NCI-H2171 (cell line): ENCODE measurements at regions not wholly inside any gene's neighbourhood (a gene's known extent, or its start where the extent isn't known, plus 50 kb on each side); places are given as distances from the start of the nearest gene placed in this dataset.
A peak's percentile ranks its signal among the peaks of the same experiment; 100 is the strongest.
"Not testable (repeated sequence)": the region's sequence is repeated elsewhere in the genome, so short reads cannot be mapped to it uniquely, and the experiment has no call there.

Experiments used
- DNase-seq: peaks from one replicate; lab custom pipeline; 2025; lab: John Stamatoyannopoulos, UW

DNA sequence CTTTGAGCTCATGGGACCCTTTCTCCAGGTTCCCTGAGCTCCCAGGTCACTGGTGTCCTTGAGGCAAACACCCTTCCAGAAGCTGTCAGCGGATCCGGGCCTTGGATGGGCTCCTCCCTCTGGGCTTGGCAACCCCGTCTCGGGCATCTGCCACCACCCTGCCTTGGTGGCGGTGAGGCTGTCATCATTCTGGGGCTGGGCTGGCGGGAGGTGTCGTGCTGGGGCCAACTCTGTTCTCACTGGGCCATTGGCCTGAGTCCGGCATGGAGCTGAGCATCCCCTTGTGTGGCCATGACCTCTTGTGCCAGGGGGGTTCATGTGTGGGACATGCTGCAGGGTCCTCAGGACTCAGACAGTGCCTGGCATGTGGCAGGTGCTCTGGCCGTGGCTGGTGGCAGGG, 197.6 kb downstream of the LAT start:
- no peak for DNase-seq

DNA sequence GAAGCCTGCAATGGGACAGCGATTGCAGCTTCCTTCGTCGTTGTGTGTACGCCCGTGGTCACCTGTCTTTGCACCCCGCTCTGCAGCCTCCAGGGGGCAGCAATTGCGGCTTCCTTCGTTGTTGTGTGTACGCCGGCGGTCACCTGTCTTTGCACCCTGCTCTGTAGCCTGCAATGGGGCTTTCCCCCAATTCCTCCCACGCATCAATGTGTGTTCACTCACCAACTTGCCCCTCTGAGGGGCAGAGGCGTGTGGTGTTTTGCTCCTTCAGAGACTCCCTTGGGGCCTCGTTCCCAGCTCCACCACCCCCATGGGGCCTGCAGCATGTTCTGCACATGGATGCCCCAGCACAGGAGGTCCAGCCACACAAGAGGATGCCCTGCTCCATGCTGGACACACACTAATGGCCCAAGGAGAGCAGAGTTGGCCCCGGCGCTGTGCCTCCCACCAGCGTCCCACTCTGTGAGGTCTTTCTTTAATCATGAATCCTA, 197.1 kb downstream of the LAT start:
- not testable (repeated sequence) for DNase-seq

DNA sequence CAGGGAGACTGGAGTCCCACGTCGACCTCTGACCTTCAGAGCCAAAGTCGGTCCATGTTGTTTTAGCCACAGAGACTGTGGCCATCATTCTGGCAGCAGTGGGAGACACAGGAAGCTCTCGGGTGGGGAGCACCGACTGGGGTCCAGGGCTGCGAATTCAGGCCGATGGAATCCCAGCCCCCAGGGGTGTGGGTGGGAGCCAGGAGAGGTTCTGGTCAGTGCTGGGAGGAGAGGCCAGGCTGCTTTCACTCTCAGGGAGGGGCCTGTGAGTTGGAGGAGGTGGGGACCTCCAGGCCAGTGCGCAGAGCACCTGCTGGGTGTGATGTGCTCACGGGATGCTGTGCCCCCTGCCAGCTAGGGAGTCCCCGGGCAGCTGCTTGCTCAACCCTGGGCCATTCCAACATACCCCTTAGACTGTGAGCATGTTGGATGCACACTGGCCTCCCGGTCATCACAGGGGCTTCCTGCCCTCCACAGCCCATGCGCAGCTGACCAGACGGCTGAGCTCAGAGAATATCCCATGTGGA, 196.5 kb downstream of the LAT start:
- DNase-seq, result not testable (repeated sequence)

DNA sequence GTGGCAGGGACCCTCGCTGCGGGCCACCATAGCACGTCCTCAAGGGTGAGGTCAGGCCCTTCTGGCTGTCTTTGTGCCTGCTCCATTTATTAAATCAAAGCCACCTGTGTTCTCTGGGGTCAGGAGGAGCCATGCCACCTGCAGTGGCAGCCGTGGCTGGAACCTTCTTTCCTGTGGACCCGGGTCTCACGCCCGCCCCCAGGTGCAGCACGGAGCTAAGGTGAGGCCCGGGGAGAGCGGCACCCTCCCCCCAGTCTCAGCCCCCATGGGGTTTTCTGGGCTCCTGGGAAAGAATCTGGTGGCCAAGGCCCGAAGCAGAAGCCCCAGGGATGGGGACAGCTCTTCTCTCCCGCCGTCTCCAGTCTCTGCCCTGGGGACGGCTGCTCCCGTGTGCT, 195.4 kb downstream of the LAT start:
- DNase-seq, result not testable (repeated sequence)

DNA sequence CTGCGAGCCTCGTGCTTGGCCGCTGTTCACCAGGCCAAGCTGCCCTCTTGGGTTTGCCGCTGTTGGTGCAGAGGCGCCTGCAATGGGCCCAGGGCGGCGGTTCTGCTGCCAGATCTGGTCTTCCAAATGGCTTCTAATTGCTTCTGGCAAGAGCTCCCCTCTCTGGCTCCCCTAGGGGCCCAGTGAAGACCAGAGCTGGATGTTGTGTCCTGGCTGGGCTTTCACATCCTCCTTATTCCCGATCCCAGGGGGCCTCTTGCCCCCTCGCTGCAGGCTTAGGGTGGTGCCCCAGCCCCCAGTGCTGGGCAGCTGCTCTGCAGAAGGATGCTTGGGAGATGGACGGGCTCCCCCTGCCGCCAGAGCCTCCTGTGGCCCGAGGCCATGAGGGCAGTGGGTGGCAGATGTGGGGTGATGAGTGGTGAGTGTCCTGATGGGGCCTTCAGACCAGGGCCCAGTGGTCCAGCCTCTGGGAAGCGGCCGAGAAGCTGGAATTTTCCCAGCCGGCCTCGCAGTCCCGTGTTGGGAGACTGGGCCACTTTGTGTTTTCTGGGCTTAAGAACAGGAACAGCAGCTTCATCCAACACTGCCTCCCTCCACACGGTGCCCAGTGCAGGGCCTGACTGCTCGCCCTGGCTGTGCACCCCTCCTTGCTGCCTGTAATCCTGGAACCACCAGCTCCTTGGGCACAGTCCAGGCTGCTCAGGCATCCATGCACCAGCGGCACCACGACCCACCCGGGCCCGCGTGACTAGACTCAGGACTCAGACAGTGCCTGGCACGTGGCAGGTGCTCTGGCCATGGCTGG, 194.8 kb downstream of the LAT start:
- DNase-seq, result not testable (repeated sequence)

DNA sequence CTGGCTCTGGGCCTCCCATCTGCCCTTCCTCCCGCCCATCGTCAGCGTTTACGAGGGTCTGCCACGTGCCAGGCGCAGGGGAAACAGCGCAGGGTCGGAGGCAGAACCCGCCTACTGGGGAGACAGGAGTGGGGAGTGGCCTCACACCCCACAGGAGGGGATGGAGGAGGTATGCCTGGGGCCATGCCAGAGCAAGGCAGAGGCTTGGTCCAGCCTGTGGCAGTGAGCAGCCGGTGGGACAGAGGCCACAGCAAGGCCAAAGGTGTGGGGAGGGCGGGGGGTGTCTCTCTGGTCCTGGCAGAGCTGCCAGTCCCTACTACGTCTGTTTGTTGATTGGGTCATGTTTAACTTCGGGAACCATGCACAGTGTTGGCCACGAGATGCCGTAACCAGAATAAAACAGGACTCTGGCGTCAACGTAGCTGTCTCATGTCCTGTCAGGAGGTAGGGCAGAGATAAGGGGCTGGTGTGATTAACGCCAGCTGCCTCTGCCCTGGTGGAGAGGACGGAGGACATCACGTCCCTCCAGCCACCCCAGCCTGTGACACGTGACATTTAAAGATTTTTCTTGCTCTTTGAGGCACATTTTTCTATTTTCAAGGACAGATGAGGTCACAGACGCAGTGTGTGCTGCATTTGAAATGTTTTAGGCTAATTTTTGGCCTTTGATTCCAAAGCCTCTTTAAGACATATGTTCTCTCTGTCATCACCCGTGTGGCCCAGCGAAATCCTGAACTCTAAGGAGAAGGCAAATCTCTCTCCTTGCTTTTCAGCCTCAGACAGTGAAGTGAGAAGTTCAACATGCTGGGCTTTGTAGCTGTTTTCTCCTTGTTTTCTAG, 193.3 kb downstream of the LAT start:
- not testable (repeated sequence) for DNase-seq

DNA sequence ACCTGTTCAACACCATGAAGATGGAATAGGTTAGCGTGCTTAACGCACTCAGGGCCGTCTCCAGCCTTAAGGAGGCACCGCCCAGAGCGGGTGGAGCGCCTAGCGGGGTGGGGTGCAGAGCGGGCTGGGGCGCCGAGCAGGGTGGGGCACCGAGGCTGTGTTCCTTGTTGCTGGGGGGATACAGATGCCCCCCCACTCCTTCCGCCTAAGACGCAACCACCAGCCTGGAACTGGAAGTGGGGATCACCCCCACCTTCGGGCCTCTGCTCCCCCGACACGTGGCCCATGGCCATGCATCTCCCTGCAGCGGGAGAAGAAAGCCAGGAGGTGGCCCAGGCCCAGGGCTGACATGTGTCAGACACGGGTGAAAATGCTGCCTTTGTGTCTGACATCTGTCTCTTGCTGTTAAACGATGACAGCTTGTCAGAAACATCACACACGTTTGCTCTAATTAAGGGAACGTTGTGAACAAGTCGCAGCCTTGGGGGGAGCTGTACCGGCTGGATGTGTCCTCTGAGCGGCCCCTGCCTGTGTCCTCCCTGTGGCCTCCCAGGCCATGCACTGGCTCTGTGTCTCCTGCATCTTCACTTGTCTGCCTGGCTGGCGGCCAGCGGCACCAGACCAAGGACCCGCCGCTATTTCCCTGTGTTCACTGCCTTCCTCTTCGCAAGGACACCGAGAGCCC, 192.5 kb downstream of the LAT start:
- DNase-seq, result peak; percentile 53

DNA sequence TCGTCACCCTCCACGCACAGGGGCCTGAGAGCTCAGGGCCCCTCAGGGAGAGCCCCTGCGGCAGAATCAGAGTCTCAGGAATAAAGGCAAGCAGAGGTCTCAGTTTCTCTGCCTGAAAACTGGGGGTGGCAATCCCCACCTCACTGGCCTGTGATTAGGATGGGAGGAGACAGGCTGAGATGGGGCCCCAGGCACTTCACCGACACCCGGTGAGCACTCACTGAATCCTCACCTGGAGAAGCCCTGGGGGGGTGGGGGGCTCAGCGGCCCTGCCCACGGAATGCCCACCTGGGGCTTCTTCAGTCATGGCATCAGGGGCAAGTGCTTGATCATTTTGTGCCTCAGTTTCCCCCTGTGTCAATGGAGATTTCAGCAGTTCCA, 192.0 kb downstream of the LAT start:
- DNase-seq, result not testable (repeated sequence)

DNA sequence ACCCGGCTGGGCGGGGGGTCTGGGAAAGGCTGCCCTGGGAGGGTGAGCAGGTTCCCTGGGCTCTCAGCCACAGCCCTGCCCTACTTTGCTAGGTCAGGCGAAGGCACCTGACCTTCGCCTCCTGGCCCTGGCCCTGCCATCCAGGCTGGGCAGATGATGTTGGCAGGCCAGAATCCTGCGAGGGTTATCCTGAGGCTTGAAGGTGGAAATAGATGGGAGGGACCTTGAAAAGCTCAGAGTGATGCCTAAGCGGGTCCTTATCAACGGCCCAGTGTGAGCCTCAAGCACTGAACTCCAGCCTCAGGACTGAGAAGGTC, 191.3 kb downstream of the LAT start:
- not testable (repeated sequence) for DNase-seq

DNA sequence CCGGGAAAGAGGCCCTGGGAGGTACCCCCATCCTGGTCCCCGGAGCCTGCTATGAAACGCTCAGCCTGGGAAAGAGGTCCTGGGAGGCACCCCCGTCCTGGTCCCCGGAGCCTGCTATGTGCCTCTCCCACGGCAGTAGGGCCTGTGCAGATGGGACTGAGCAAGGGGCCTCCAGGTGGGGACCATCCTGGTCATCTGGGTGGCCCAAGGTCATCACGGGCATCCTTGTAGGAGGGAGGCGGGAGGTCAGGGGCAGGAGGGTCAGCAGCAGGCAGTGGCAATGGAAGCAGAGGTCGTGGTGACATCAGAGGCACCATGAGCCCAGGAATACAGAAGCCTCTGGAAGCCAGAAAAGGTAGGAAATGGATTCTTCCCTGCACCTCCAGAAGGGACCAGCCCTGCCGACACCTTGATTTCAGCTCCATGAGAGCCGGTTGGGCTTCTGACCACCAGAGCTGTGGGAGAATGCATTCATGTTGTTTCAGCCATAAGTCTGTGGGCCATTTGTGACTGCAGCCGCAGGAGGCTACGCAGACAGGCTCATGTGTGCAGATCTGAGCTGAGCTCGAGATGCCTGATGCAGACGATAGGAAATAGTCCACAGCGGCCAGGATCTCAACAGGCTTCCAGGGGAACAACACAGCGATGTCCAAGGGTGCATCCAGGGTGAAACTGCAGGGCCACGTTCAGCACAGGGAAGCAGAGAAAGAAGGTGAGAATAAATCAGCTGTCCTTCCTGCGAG, 190.7 kb downstream of the LAT start:
- DNase-seq, result not testable (repeated sequence)

DNA sequence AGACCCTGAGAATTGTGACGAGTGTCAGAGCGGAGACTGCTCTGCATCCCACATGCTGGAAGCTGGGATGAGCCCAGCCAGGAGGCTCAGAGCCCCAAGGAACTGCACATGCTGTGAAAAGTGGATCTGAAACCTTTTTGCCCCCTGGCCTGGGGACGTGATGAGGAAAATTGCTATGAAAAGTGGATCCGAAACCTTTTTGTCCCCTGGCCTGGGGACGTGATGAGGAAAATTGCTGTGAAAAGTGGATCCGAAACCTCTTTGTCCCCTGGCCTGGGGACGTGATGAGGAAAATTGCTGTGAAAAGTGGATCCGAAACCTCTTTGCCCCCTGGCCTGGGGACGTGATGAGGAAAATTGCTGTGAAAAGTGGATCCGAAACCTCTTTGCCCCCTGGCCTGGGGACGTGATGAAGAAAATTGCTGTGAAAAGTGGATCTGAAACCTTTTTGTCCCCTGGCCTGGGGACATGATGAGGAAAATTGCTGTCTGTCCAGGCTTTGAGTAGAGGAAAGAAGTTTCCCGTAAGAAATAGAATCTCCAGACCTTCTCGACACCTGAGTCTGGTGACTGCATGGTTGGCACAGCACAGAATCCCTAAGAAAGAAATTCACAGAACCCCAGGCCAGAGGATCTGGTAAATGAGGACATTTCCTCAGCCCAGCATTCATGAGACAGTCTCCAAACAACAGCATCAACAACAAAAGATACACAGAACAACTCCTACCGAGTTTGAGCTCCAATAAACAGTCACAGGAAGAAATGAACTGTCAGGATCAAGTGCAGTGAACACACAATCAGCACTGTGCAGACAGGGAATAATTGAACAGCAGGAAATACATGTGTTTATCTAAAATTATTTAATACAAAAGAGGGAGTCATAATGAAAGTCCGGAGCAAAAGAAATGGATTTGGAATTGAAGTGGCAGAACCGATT, 188.8 kb downstream of the LAT start:
- not testable (repeated sequence) for DNase-seq

DNA sequence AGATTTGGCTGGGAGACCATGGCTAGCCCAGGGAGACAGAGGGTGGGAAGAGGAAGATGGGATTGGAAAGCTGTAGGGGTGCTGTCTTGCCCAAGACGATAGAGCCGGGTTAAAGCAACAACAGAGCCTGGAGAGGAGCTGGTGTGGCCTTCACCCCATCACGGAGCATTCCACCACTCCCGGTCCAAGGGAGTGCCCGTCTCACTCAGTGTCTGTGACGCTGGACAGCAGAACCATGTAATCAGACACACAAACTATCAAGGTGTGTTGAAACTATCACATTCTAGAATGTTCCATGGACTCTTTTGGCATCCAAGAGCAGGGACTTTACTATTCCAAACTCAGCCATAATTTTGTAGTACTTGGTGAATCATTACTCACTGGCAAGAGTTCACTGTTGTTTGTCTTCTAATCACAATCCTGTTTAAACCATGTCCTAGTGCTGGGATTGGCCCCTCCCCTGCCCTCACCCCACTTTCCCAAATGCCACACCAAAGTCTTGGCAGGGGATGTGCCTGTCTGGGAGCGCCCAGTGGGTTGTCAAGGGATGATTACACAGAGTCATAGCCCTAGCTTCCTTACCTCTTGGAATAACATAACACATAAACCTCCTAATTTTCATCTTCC, 187.4 kb downstream of the LAT start:
- DNase-seq, result not testable (repeated sequence)

DNA sequence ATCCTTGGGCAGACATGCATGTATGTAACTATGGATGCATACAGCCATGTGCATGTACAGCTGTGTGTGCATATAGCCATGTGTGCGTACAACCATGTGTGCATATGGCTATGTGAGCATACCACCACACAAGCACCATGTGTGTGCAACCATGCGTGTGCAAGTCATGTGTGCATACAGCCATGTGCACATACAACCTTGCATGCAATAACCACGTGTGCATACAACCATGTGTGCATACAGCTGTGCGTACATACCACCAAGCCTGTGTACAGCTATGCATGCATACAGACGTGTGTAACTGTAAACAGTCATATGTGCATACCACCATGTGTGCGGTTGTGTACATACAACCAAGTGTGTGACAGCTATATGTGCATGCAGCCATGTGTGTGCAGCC, 186.4 kb downstream of the LAT start:
- not testable (repeated sequence) for DNase-seq

DNA sequence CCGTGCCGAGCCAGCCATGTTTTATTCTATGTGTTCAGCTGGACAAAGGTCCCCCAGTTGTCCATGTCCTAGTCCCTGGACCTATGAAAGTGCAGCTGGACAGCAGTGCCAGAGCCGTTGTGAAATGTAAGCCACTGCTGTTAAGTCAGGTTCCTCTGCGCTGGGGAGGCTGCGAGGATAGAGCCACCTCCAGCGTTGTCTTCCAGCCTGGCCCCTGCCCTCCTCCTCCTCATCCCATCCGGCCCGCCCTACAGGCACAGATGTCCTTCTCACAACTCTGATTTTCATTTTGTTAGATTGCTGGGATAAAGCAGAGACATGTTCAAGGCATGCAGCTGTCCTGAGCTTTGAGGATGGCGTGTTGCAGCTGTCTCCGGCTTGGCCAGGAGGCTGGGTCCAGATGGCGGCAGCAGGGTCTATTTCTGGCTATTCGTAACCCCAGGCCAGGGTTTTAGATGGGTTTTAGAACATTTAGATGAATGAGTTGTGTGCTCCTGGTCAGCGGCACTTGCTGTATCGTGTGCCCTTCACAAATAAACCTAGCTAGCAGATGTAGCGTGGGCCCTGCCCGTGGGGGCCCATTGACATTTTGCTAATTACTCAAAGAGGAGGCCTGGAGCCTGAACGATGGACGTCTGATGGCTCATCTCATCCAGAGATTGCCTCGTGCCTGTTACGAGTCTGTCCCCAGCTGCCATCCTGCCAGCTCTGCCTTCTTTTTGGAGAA, 185.7 kb downstream of the LAT start:
- DNase-seq, result peak; percentile 3

DNA sequence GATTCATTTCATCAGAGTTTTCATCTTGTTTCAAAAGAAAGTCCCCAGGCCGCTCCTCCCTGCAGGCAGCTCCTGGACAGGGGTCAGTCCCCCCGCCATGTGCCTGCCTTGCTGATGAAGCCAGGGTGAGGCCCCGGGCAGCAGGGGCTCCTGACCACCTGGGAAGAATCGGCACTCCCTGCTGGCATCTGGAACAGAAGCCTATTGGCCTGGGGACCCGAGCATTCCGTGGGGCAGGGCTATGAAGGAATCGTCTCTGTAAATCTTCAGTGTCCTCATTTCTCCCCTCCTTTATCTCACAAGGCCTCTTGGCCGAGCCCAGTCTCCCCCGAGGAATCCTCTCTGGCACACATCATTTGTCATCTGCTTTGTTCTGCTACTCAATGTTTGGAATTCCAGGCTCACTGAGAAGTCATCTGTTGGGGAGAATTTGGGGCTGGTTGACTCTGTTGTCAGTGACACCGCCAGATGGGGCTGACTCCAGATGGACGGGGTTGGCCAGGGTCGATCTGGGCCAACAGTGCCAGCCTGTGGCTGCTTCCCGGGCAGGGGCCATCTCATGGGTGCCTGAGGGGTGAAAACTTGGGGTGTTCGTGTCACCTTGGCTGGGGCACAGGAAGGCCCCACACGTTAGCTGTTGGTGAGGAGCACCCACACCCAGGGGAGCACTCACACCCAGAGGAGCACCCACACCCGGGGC, 184.6 kb downstream of the LAT start:
- peak; percentile 17 for DNase-seq

DNA sequence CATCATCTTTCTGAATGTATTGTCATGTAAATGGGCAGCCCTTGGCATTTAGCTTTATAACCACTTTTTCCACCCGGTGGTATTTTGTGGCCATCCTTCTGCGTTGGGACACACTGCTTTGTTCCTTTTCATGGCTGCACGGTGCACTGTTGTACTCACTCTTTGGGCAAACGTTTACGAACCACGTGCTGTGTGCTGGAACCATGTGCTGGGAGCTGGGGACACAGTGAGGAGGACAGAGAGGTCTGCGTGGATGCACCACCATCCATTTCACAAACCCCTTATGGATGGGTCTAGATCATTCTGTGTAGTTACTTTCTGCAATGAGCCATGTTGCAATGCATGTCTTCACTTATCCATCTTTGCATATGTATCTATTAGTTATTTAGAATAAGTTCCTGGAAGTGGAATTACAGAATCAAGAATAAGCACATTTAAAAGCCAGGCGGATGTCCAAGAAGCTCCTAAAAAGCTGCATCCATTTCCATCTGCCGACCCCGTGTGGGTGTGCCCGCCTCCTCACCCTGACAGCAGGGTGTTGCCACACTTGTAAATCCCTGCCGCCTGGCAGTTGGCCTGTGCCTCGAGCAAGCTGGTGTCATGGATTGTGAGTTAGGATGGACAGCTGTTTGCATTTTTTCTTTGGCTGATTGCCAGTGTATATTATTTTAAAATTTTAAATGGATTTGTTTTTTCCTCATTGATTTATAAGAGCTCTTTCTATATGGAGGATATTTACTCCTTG, 183.8 kb downstream of the LAT start:
- peak; percentile 44 for DNase-seq

DNA sequence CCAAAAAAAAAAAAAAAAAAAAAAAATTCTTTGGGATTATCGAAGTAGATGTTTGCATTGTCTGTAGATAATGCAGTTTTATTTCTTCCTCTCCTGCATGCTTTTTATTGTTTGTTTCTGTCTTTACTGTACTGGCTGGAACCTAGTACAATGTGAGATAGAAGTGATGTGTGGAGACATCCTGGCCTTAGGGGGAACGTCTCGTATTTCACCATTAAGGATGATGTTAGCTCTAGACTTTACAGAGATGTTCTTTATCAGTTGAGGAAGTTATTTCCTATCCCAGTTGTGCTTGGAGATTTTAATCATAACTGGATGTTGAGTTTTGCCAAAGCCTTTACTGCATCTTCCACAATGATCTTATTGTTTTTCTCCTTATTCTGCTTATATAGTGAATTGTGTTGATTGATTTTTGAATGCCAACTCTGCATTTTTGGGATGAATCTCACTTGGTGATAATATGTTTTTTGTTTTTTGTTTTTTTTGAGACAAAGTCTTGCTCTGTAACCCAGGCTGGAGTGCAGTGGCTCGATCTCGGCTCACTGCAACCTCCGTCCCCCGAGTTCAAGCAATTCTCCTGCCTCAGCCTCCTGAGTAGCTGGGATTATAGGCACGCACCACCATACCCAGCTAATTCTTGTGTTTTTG, 179.7 kb downstream of the LAT start:
- not testable (repeated sequence) for DNase-seq
